Stimulated activated CD8-positive, alpha-beta memory T cell treated with anti-CD3 and anti-CD28 coated beads, Interleukin-12 subunit alpha, Interleukin-12 subunit beta, amount 100 ng/mL, for 4 hours (primary cell): ENCODE measurements at regions not wholly inside any gene's neighbourhood (a gene's known extent, or its start where the extent isn't known, plus 50 kb on each side); places are given as distances from the start of the nearest gene placed in this dataset.
"Not testable (repeated sequence)": the region's sequence is repeated elsewhere in the genome, so short reads cannot be mapped to it uniquely, and the experiment has no call there.

ENCODE experiments used
- DNase-seq: peaks from one replicate; pipeline ENCODE4 v3.0.0-alpha.2; 2020; ENCODE audit warnings: low read depth

GRCh38 chr7:112982441-112983063 is 104.1 kb downstream of the GPR85 start:
- DNase-seq = no peak

GRCh38 chr7:112981966-112982365 is 104.7 kb downstream of the GPR85 start:
- no peak for DNase-seq

GRCh38 chr7:112979055-112979454 is 107.6 kb downstream of the GPR85 start:
- not testable (repeated sequence) for DNase-seq

- DNase-seq = not testable (repeated sequence)
These were observed 109.2 kb downstream of the GPR85 start for GRCh38 chr7:112977244-112977955.

- DNase-seq = no peak
These were observed 115.9 kb downstream of the GPR85 start for GRCh38 chr7:112970771-112971170.

- DNase-seq = no peak
These were observed 116.7 kb downstream of the GPR85 start for GRCh38 chr7:112969946-112970345.

- no peak for DNase-seq
These were observed 121.1 kb downstream of the GPR85 start for GRCh38 chr7:112965506-112965905.

GRCh38 chr7:112963634-112964033 is 123.0 kb downstream of the GPR85 start:
- DNase-seq = no peak

- DNase-seq = no peak
These were observed 123.8 kb downstream of the GPR85 start for GRCh38 chr7:112962815-112963214.

- DNase-seq = no peak
These were observed 127.4 kb downstream of the GPR85 start for GRCh38 chr7:112959276-112959675.

- no peak for DNase-seq
These were observed 127.9 kb downstream of the GPR85 start for GRCh38 chr7:112958775-112959174.

GRCh38 chr7:112957901-112958300 is 128.7 kb downstream of the GPR85 start:
- DNase-seq = no peak

- DNase-seq = not testable (repeated sequence)
These were observed 133.6 kb downstream of the GPR85 start for GRCh38 chr7:112953031-112953430.

- no peak for DNase-seq
These were observed 135.6 kb downstream of the GPR85 start for GRCh38 chr7:112951070-112951469.

GRCh38 chr7:112949682-112950081 is 136.9 kb downstream of the GPR85 start:
- not testable (repeated sequence) for DNase-seq

- no peak for DNase-seq
These were observed 140.3 kb downstream of the GPR85 start for GRCh38 chr7:112946350-112946749.

- DNase-seq = no peak
These were observed 141.6 kb downstream of the GPR85 start for GRCh38 chr7:112945046-112945445.

- DNase-seq = no peak
These were observed 143.6 kb downstream of the GPR85 start for GRCh38 chr7:112942981-112943380.

- DNase-seq = not testable (repeated sequence)
These were observed 144.5 kb downstream of the GPR85 start for GRCh38 chr7:112942125-112942524.

GRCh38 chr7:112940314-112940732 is 146.3 kb downstream of the GPR85 start:
- no peak for DNase-seq

- DNase-seq = peak; percentile 99
These were observed 146.9 kb downstream of the GPR85 start for GRCh38 chr7:112939574-112940313.

- no peak for DNase-seq
These were observed 147.6 kb downstream of the GPR85 start for GRCh38 chr7:112938863-112939573.
